Neural crest cell (in vitro differentiated cells): ENCODE measurements at regions not wholly inside any gene's neighbourhood (a gene's known extent, or its start where the extent isn't known, plus 50 kb on each side); places are given as distances from the start of the nearest gene placed in this dataset.

Experiments
- DNase-seq: peaks from one replicate; pipeline ENCODE4 v3.0.0; 2021; ENCODE audit warnings: low read depth, mixed read lengths, low spot score
- H3K27ac Mint-ChIP-seq: one replicate; pipeline ENCODE4 v1.8.0; 2021; ENCODE audit warnings: mild to moderate bottlenecking, mixed read lengths; ENCODE audit not compliant: unreplicated experiment
- H3K27me3 Mint-ChIP-seq: 2 replicates; pipeline ENCODE4 v1.8.0; 2021; ENCODE audit warnings: low read depth, mild to moderate bottlenecking, mixed read lengths
- H3K36me3 Mint-ChIP-seq: 2 replicates; pipeline ENCODE4 v1.8.0; 2021; ENCODE audit warnings: low read depth, mild to moderate bottlenecking, mixed read lengths
- H3K4me1 Mint-ChIP-seq: 2 replicates; pipeline ENCODE4 v1.8.0; 2021; ENCODE audit warnings: mixed read lengths
- H3K4me3 Mint-ChIP-seq: one replicate; pipeline ENCODE4 v1.8.0; 2021; ENCODE audit warnings: mild to moderate bottlenecking, mixed read lengths
- H3K9me3 Mint-ChIP-seq: 2 replicates; pipeline ENCODE4 v1.8.0; 2021; ENCODE audit warnings: mixed read lengths
- CTCF ChIP-seq: fragments of 200-600 bp; sonication (generic); conservative IDR thresholded peaks from 2 replicates; pipeline ENCODE4 v1.5.0; 2021; ENCODE audit warnings: antibody characterized with exemption, mild to moderate bottlenecking

- no peaks in the 10 kb centered on the region for H3K36me3 Mint-ChIP-seq
- H3K4me3 Mint-ChIP-seq = no peak overlapping the region
- no peak for TF ChIP-seq CTCF
- H3K27ac Mint-ChIP-seq = no peak overlapping the region
- peaks cover 5% of the 10 kb centered on the region for H3K9me3 Mint-ChIP-seq
- H3K27me3 Mint-ChIP-seq = no peaks in the 10 kb centered on the region
- no peaks in the 10 kb centered on the region for H3K4me1 Mint-ChIP-seq
- no peak for DNase-seq
Observed at GRCh38 chr4:100130964-100131363, 59.3 kb downstream of the DDIT4L start.

GRCh38 chr4:100130491-100130890 is 59.8 kb downstream of the DDIT4L start:
- DNase-seq = no peak
- H3K4me3 Mint-ChIP-seq = no peak overlapping the region
- H3K9me3 Mint-ChIP-seq = peaks cover 5% of the 10 kb centered on the region
- no peaks in the 10 kb centered on the region for H3K4me1 Mint-ChIP-seq
- H3K27me3 Mint-ChIP-seq = no peaks in the 10 kb centered on the region
- H3K27ac Mint-ChIP-seq = no peak overlapping the region
- H3K36me3 Mint-ChIP-seq = no peaks in the 10 kb centered on the region
- no peak for TF ChIP-seq CTCF

DNA sequence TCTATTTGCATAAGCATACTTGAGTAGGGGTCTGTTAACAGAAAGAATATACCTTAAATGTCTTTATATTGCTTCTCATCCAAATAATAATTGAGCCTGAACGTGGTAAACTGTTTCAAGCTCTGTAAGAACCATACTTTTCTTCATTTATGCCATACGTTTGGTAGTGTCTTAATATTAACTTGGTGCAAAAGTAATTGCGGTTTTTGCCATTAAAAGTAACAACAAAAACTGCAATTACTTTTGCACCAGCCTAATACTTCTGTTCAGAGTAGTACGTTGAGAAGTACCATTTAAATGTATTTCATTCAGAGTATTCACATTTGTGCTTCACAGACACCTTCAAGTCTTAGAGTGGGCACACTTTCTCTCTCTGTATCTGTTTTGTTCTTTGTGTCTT is 60.5 kb downstream of the DDIT4L start:
- no peaks in the 10 kb centered on the region for H3K27me3 Mint-ChIP-seq
- H3K36me3 Mint-ChIP-seq = peaks cover 1% of the 10 kb centered on the region
- peaks cover 10% of the 10 kb centered on the region for H3K9me3 Mint-ChIP-seq
- TF ChIP-seq CTCF = no peak
- H3K4me3 Mint-ChIP-seq = no peak overlapping the region
- no peak overlapping the region for H3K27ac Mint-ChIP-seq
- no peak for DNase-seq
- H3K4me1 Mint-ChIP-seq = no peaks in the 10 kb centered on the region

DNA sequence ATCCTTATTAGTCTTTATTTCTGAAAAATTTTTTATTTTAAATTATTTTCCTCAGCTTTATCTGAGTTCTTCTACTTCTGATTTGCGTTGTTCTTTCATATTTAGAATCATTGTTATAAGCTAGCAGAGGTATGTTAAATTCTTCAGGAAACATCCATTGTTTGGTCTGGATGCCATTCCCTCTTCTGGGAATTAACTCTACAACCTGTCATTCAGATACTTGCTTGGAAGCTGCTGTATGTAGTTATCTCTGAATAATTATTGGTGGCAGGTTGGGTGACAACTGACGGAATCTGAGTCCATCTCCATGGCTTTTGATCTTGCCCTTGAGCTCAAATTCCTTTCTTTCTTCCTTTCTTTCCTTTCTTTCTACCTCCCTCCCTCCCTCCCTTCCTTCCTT is 61.9 kb downstream of the DDIT4L start:
- H3K27me3 Mint-ChIP-seq = no peaks in the 10 kb centered on the region
- H3K4me3 Mint-ChIP-seq = no peak overlapping the region
- H3K27ac Mint-ChIP-seq = no peak overlapping the region
- no peak for DNase-seq
- H3K36me3 Mint-ChIP-seq = peaks cover 3% of the 10 kb centered on the region
- peaks cover 12% of the 10 kb centered on the region for H3K9me3 Mint-ChIP-seq
- H3K4me1 Mint-ChIP-seq = no peaks in the 10 kb centered on the region
- no peak for TF ChIP-seq CTCF

GRCh38 chr4:100124715-100125114 is 65.6 kb downstream of the DDIT4L start:
- Mint-ChIP-seq H3K4me1 (no peaks in the 10 kb centered on the region), H3K4me3 (no peak overlapping the region), H3K36me3 (peaks cover 3% of the 10 kb centered on the region), H3K9me3 (peaks cover 16% of the 10 kb centered on the region), H3K27ac (no peak overlapping the region), H3K27me3 (no peaks in the 10 kb centered on the region)
- no peak for TF ChIP-seq CTCF
- no peak for DNase-seq

- TF ChIP-seq CTCF = no peak
- Mint-ChIP-seq H3K36me3 (no peaks in the 10 kb centered on the region), H3K27me3 (no peaks in the 10 kb centered on the region), H3K4me3 (no peak overlapping the region), H3K27ac (no peak overlapping the region), H3K9me3 (peaks cover 4% of the 10 kb centered on the region), H3K4me1 (peaks cover 8% of the 10 kb centered on the region)
- no peak for DNase-seq
Observed at GRCh38 chr4:100118181-100118580, 72.1 kb downstream of the DDIT4L start.
